ENCODE measurements at regions not wholly inside any gene's neighbourhood (a gene's known extent, or its start where the extent isn't known, plus 50 kb on each side); places are given as distances from the start of the nearest gene placed in this dataset.

- Histone ChIP-seq H3K27ac (ENCODE audit: low read depth, low read length) (no peak overlapping the region), H3K4me3 (ENCODE audit: low read length) (no peak overlapping the region), H3K27me3 (ENCODE audit: control insufficient read depth, insufficient read depth, low read length, poor library complexity, severe bottlenecking) (no peaks in the 10 kb centered on the region), H3K36me3 (ENCODE audit: control insufficient read depth, insufficient read depth, low read length) (no peaks in the 10 kb centered on the region), H3K9me3 (ENCODE audit: control insufficient read depth, low read length) (no peaks in the 10 kb centered on the region), H3K9ac (ENCODE audit: extremely low read depth, low read length, poor library complexity, severe bottlenecking) (no peak overlapping the region), H3K4me1 (ENCODE audit: control insufficient read depth, insufficient read depth, low read length) (no peaks in the 10 kb centered on the region)
- H3K27ac Mint-ChIP-seq = no peak overlapping the region
- no peaks in the 10 kb centered on the region for H3K9me3 Mint-ChIP-seq
- 93 to 95% methylated on average over 2 to 3 of the region's 3 CpGs for WGBS, 2 experiments (ENCODE audit: insufficient coverage in 1 of 2, insufficient read length in 1 of 2)
- no peak for TF ChIP-seq CTCF (conservative IDR thresholded peaks at IDR 0.05)
- peaks cover 27% of the 10 kb centered on the region for H3K4me1 Mint-ChIP-seq
- H3K36me3 Mint-ChIP-seq (ENCODE audit: low read depth) = no peaks in the 10 kb centered on the region
- no peak overlapping the region for H3K4me3 Mint-ChIP-seq
- no peak for DNase-seq
- peaks cover 65% of the 10 kb centered on the region for H3K27me3 Mint-ChIP-seq (ENCODE audit: insufficient read depth)
These were observed 253.8 kb downstream of the FBXO15 start for GRCh38 chr18:73893880-73894279.

GRCh38 chr18:73891572-73892421 is 255.8 kb downstream of the FBXO15 start:
- H3K4me1 Mint-ChIP-seq = peaks cover 27% of the 10 kb centered on the region
- TF ChIP-seq CTCF (conservative IDR thresholded peaks at IDR 0.05) = peak; percentile 78
- H3K36me3 ChIP-seq (ENCODE audit: control insufficient read depth, insufficient read depth, low read length) = no peaks in the 10 kb centered on the region
- H3K4me3 ChIP-seq (ENCODE audit: low read length) = no peak overlapping the region
- DNase-seq = peak; percentile 88
- WGBS, 2 experiments (ENCODE audit: insufficient coverage in 1 of 2, insufficient read length in 1 of 2) = 41 to 46% methylated on average over 14 to 18 of the region's 20 CpGs
- H3K27me3 Mint-ChIP-seq (ENCODE audit: insufficient read depth) = peaks cover 50% of the 10 kb centered on the region
- no peaks in the 10 kb centered on the region for H3K36me3 Mint-ChIP-seq (ENCODE audit: low read depth)
- H3K27ac Mint-ChIP-seq = no peak overlapping the region
- H3K27me3 ChIP-seq (ENCODE audit: control insufficient read depth, insufficient read depth, low read length, poor library complexity, severe bottlenecking) = no peaks in the 10 kb centered on the region
- H3K4me3 Mint-ChIP-seq = no peak overlapping the region
- no peak overlapping the region for H3K27ac ChIP-seq (ENCODE audit: low read depth, low read length)
- H3K9me3 ChIP-seq (ENCODE audit: control insufficient read depth, low read length) = no peaks in the 10 kb centered on the region
- no peak overlapping the region for H3K9ac ChIP-seq (ENCODE audit: extremely low read depth, low read length, poor library complexity, severe bottlenecking)
- no peaks in the 10 kb centered on the region for H3K4me1 ChIP-seq (ENCODE audit: control insufficient read depth, insufficient read depth, low read length)
- no peaks in the 10 kb centered on the region for H3K9me3 Mint-ChIP-seq

- no peak overlapping the region for H3K4me3 Mint-ChIP-seq
- no peak for TF ChIP-seq CTCF (conservative IDR thresholded peaks at IDR 0.05)
- WGBS, 2 experiments (ENCODE audit: insufficient coverage in 1 of 2, insufficient read length in 1 of 2) = 90 to 94% methylated on average over 5 to 6 of the region's 6 CpGs
- Histone ChIP-seq H3K4me1 (ENCODE audit: control insufficient read depth, insufficient read depth, low read length) (no peaks in the 10 kb centered on the region), H3K9ac (ENCODE audit: extremely low read depth, low read length, poor library complexity, severe bottlenecking) (no peak overlapping the region), H3K36me3 (ENCODE audit: control insufficient read depth, insufficient read depth, low read length) (no peaks in the 10 kb centered on the region), H3K27ac (ENCODE audit: low read depth, low read length) (no peak overlapping the region), H3K4me3 (ENCODE audit: low read length) (no peak overlapping the region), H3K27me3 (ENCODE audit: control insufficient read depth, insufficient read depth, low read length, poor library complexity, severe bottlenecking) (no peaks in the 10 kb centered on the region), H3K9me3 (ENCODE audit: control insufficient read depth, low read length) (no peaks in the 10 kb centered on the region)
- peaks cover 12% of the 10 kb centered on the region for H3K4me1 Mint-ChIP-seq
- H3K9me3 Mint-ChIP-seq = no peaks in the 10 kb centered on the region
- H3K36me3 Mint-ChIP-seq (ENCODE audit: low read depth) = no peaks in the 10 kb centered on the region
- no peak for DNase-seq
- H3K27ac Mint-ChIP-seq = no peak overlapping the region
- peaks cover 23% of the 10 kb centered on the region for H3K27me3 Mint-ChIP-seq (ENCODE audit: insufficient read depth)
These were observed 259.1 kb downstream of the FBXO15 start for GRCh38 chr18:73888565-73888964.
